ENCODE measurements at regions not wholly inside any gene's neighbourhood (a gene's known extent, or its start where the extent isn't known, plus 50 kb on each side); places are given as distances from the start of the nearest gene placed in this dataset.

DNA sequence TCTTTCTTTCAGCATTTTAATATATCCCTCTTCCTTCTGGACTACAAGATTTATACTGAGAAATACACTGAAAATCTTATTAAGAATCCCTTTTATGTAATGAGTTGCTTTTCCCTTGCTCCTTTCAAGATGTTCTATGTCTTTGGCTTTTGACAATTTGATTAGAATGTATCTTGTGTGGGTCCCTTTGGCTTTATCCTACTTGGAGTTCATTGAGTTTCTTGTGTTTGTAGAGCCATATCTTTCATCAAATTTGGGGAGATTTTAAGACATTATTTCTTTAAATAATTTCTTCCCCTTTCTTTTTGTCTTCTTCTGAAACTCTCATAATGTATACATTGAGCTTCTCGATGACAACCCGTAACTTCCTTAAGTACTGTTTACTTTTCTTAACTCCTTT lies 739.9 kb upstream of the AMOT start:
- Histone ChIP-seq H3K27me3 (no peaks in the 10 kb centered on the region), H3K9me3 (no peaks in the 10 kb centered on the region), H3K36me3 (no peaks in the 10 kb centered on the region), H3K4me3 (no peak overlapping the region), H3K27ac (no peak overlapping the region), H3K4me1 (no peaks in the 10 kb centered on the region)
- in situ Hi-C loops (cut with MboI; ENCODE audit: low pct_ligation_motif_present in 1 of 4, low pct_unique_long_range_greater_than_20kb in 1 of 4, low sequenced_read_pairs in 3 of 4), result no loop called here
- WGBS, 2 donors (ENCODE audit: low coverage in 1 of 2), result 89% methylated on average over 2 of the region's 2 CpGs
- no peak for DNase-seq
- intact Hi-C loops (cut with DNase I; ENCODE audit: low total_unique reads), result no loop called here
- TF ChIP-seq POLR2A (IDR thresholded peaks at IDR 0.05) (no peak), EP300 (IDR thresholded peaks at IDR 0.05; ENCODE audit: low read depth) (no peak), POLR2AphosphoS5 (IDR thresholded peaks at IDR 0.05) (no peak)
- TF ChIP-seq, protein P1, sequence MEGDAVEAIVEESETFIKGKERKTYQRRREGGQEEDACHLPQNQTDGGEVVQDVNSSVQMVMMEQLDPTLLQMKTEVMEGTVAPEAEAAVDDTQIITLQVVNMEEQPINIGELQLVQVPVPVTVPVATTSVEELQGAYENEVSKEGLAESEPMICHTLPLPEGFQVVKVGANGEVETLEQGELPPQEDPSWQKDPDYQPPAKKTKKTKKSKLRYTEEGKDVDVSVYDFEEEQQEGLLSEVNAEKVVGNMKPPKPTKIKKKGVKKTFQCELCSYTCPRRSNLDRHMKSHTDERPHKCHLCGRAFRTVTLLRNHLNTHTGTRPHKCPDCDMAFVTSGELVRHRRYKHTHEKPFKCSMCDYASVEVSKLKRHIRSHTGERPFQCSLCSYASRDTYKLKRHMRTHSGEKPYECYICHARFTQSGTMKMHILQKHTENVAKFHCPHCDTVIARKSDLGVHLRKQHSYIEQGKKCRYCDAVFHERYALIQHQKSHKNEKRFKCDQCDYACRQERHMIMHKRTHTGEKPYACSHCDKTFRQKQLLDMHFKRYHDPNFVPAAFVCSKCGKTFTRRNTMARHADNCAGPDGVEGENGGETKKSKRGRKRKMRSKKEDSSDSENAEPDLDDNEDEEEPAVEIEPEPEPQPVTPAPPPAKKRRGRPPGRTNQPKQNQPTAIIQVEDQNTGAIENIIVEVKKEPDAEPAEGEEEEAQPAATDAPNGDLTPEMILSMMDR (IDR thresholded peaks at IDR 0.05), result no peak

DNA sequence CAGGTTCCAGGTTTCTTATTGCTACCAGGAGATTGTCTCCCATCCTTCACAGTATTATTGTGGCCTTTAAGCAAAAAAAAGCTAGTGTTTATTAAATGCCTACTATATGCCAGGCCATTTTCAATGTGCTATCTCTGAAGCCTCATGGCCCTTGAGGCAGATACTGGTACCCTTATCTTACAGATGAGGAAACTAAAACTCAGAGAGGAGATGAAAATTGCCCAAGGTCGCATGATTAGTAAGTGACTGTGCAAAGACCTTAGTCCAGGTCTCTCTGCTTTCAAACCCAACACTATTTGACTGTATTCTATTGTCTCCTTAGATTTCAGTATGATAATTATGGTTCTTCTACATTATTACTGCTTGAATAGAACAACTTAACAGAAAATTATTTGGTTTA lies 717.9 kb upstream of the AMOT start:
- Histone ChIP-seq H3K4me3 (no peak overlapping the region), H3K27ac (no peak overlapping the region), H3K27me3 (no peaks in the 10 kb centered on the region), H3K9me3 (no peaks in the 10 kb centered on the region), H3K36me3 (no peaks in the 10 kb centered on the region), H3K4me1 (no peaks in the 10 kb centered on the region)
- TF ChIP-seq, protein P1 (IDR thresholded peaks at IDR 0.05), result no peak
- no peak for TF ChIP-seq POLR2AphosphoS5 (IDR thresholded peaks at IDR 0.05)
- no peak for TF ChIP-seq POLR2A (IDR thresholded peaks at IDR 0.05)
- TF ChIP-seq EP300 (IDR thresholded peaks at IDR 0.05; ENCODE audit: low read depth), result no peak
- intact Hi-C loops (cut with DNase I; ENCODE audit: low total_unique reads), result no loop called here
- WGBS, 2 donors (ENCODE audit: low coverage in 1 of 2), result 63% methylated on average over 1 of the region's 1 CpG; no CpG with 5 or more reads in 1 of the 2 donors
- in situ Hi-C loops (cut with MboI; ENCODE audit: low pct_ligation_motif_present in 1 of 4, low pct_unique_long_range_greater_than_20kb in 1 of 4, low sequenced_read_pairs in 3 of 4), result no loop called here
- no peak for DNase-seq

DNA sequence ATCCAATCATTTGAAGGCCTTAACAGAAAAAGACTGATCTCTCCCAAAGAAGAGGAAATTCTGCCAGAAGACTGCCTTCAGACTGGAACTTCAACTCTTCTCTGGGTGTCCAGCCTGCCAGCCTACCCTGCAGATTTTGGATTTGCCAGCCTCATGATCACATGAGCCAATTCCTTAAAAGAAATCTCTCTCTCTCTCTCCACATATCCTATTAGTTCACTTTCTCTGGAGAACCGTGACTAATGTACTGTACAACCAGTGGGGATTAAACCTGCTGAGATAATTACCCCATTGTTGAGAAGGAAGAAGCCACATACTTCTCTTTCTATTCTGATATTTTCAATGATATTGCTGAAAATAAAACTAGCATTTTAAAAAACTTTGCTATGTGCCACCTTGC lies 711.3 kb upstream of the AMOT start:
- Histone ChIP-seq H3K27me3 (no peaks in the 10 kb centered on the region), H3K36me3 (no peaks in the 10 kb centered on the region), H3K27ac (no peak overlapping the region), H3K9me3 (no peaks in the 10 kb centered on the region), H3K4me1 (no peaks in the 10 kb centered on the region), H3K4me3 (no peak overlapping the region)
- TF ChIP-seq POLR2A (IDR thresholded peaks at IDR 0.05) (no peak), POLR2AphosphoS5 (IDR thresholded peaks at IDR 0.05) (no peak), EP300 (IDR thresholded peaks at IDR 0.05; ENCODE audit: low read depth) (no peak)
- TF ChIP-seq, protein P1 (IDR thresholded peaks at IDR 0.05), result no peak
- no peak for DNase-seq
- in situ Hi-C loops (cut with MboI; ENCODE audit: low pct_ligation_motif_present in 1 of 4, low pct_unique_long_range_greater_than_20kb in 1 of 4, low sequenced_read_pairs in 3 of 4), result no loop called here
- WGBS, 2 donors (ENCODE audit: low coverage in 1 of 2), result 68 to 88% methylated on average over 1 of the region's 1 CpG
- intact Hi-C loops (cut with DNase I; ENCODE audit: low total_unique reads), result no loop called here

DNA sequence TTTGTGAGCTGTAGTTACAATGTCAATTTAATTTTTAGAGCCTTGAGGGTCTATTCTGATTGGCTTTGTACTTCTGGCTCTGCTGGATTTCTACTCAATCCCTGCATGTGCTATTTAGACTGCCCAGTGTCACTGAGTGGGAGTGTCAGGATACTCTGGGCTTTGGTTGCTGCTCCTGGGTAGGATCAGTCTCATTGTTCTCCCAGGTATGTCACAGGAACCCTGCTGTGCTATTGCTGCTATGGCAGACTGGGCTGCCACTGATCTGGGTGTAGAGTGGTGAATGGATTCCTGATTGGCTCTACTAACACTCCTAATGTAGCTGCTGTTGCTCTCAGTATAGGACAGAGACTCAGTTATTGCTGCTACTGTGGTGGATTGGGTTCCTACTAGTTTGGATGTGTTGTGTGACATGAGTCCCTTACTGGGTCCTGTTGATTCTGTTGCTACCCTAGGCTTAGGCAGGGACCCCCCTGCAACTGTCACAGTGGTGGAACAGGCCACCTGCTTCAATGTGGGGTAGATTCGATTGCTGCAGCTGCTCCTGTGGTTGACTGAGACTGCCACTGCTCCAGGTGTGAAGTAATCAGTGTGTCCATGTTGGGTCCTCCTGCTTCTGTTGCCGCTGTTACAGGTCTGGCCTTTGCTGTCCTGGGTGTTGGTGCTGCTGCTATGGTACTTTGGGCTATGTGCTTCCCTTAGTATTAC lies 707.8 kb upstream of the AMOT start:
- Histone ChIP-seq H3K4me1 (no peaks in the 10 kb centered on the region), H3K27ac (no peak overlapping the region), H3K4me3 (no peak overlapping the region), H3K9me3 (no peaks in the 10 kb centered on the region), H3K36me3 (no peaks in the 10 kb centered on the region), H3K27me3 (no peaks in the 10 kb centered on the region)
- 91% methylated on average over 2 of the region's 2 CpGs; no CpG with 5 or more reads in 1 of the 2 donors for WGBS, 2 donors (ENCODE audit: low coverage in 1 of 2)
- in situ Hi-C loops (cut with MboI; ENCODE audit: low pct_ligation_motif_present in 1 of 4, low pct_unique_long_range_greater_than_20kb in 1 of 4, low sequenced_read_pairs in 3 of 4), result no loop called here
- intact Hi-C loops (cut with DNase I; ENCODE audit: low total_unique reads), result no loop called here
- TF ChIP-seq, protein P1 (IDR thresholded peaks at IDR 0.05), result no peak
- TF ChIP-seq EP300 (IDR thresholded peaks at IDR 0.05; ENCODE audit: low read depth) (no peak), POLR2AphosphoS5 (IDR thresholded peaks at IDR 0.05) (no peak), POLR2A (IDR thresholded peaks at IDR 0.05) (no peak)
- no peak for DNase-seq
